Mucosa of rectum (tissue), 2 donors: ENCODE measurements at regions not wholly inside any gene's neighbourhood (a gene's known extent, or its start where the extent isn't known, plus 50 kb on each side); places are given as distances from the start of the nearest gene placed in this dataset.

Experiments
- H3K27ac ChIP-seq, 2 donors: one replicate each; pipeline ENCODE4 v1.7.0; 2013; ENCODE audit warnings: inconsistent platforms in 2 of 2, low read depth in 2 of 2, low read length in 2 of 2
- H3K27me3 ChIP-seq, 2 donors: one replicate each; pipeline ENCODE4 v1.7.0; 2013; ENCODE audit warnings: low read length in 2 of 2; ENCODE audit not compliant: control insufficient read depth in 2 of 2, insufficient read depth in 2 of 2
- H3K36me3 ChIP-seq, 2 donors: one replicate each; pipeline ENCODE4 v1.7.0; 2013; ENCODE audit warnings: low read length in 2 of 2; ENCODE audit not compliant: control insufficient read depth in 2 of 2, insufficient read depth in 2 of 2
- H3K4me1 ChIP-seq, 2 donors: one replicate each; pipeline ENCODE4 v1.7.0; 2013; ENCODE audit warnings: low read length in 2 of 2, mild to moderate bottlenecking in 1 of 2; ENCODE audit not compliant: control insufficient read depth in 2 of 2, insufficient read depth in 2 of 2
- H3K4me3 ChIP-seq, 2 donors: one replicate each; pipeline ENCODE4 v1.7.0; 2013; ENCODE audit warnings: low read length in 2 of 2
- H3K9ac ChIP-seq, 2 donors: one replicate each; pipeline ENCODE4 v1.7.0; 2013; ENCODE audit warnings: low read length in 2 of 2, low read depth in 1 of 2, mild to moderate bottlenecking in 1 of 2
- H3K9me3 ChIP-seq, 2 donors: one replicate each; pipeline ENCODE4 v1.7.0; 2013; ENCODE audit warnings: low read length in 2 of 2; ENCODE audit not compliant: control insufficient read depth in 2 of 2
- donor health status: healthy.
- donor health status: Normal muscosa, but diverticular disease.

- Histone ChIP-seq H3K27ac (no peak overlapping the region), H3K27me3 (peaks cover 10 to 19% of the 10 kb centered on the region in 2 donors), H3K9ac (no peak overlapping the region), H3K4me3 (no peak overlapping the region), H3K36me3 (no peaks in the 10 kb centered on the region), H3K4me1 (no peaks in the 10 kb centered on the region), H3K9me3 (no peaks in the 10 kb centered on the region)
These were observed 170.0 kb downstream of the GPX5 start for GRCh38 chr6:28695715-28696114.

GRCh38 chr6:28696167-28696566 is 170.5 kb downstream of the GPX5 start:
- Histone ChIP-seq H3K27me3 (peaks cover 10 to 19% of the 10 kb centered on the region in 2 donors), H3K36me3 (no peaks in the 10 kb centered on the region)

GRCh38 chr6:28696682-28697081 is 171.0 kb downstream of the GPX5 start:
- H3K27ac ChIP-seq, result no peak overlapping the region
- no peak overlapping the region for H3K4me3 ChIP-seq
- no peak overlapping the region for H3K9ac ChIP-seq
- H3K36me3 ChIP-seq, result no peaks in the 10 kb centered on the region
- no peaks in the 10 kb centered on the region for H3K9me3 ChIP-seq
- peaks cover 10 to 19% of the 10 kb centered on the region in 2 donors for H3K27me3 ChIP-seq
- no peaks in the 10 kb centered on the region for H3K4me1 ChIP-seq

More at GRCh38 chr6:28696167-28696566, 170.5 kb downstream of the GPX5 start:
- Histone ChIP-seq H3K4me3 (no peak overlapping the region), H3K9me3 (no peaks in the 10 kb centered on the region), H3K9ac (no peak overlapping the region), H3K27ac (no peak overlapping the region), H3K4me1 (no peaks in the 10 kb centered on the region)

GRCh38 chr6:28707387-28708282 is 182.0 kb downstream of the GPX5 start:
- Histone ChIP-seq H3K4me1 (no peaks in the 10 kb centered on the region), H3K9me3 (no peaks in the 10 kb centered on the region), H3K36me3 (no peaks in the 10 kb centered on the region), H3K27me3 (peaks cover 0 to 6% of the 10 kb centered on the region in 2 donors), H3K4me3 (no peak overlapping the region), H3K27ac (no peak overlapping the region), H3K9ac (no peak overlapping the region)

DNA sequence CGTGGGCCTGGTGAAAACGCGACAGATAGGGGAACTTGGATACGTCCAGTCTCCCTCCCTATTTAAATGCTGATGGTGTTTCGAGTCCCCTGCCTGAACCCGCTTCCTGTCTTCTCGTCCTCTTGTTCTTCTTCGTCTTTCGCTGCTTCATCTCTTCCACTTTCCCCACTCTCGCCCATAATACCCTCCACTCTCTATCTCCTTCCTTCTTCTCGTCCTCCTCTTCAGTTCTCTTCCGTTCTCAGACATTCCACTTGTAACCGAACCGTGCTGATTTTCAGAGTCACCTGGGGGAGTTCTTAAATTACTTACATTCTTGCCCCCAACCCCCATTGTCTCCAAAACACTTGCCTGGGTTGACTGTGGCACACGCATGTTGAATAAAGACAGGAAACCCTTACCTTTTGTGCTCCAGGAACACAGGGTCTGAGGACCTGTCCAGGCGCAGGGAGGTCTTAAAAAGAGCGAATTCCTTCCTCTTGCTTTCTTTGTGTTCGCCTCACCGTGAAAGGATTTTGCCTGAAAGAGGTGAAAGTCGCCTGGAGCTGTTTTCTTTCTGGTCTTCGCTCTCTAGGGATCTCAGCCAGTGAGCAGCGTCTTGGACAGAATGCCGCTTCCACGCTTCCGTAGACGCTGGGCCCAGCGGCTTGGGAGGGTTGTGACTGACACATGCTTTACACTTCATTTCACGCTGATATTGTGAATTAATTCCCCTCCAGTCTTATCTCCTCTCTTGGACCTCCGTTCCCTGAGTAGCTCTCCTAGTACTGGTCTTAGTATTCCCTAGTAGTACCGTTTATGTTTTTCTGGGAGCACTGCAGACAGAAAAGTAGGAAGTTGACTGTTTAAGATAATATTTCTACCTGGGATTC is 184.0 kb downstream of the GPX5 start:
- no peak overlapping the region for H3K9ac ChIP-seq
- no peaks in the 10 kb centered on the region for H3K4me1 ChIP-seq
- no peak overlapping the region for H3K27ac ChIP-seq
- no peak overlapping the region for H3K4me3 ChIP-seq
- H3K36me3 ChIP-seq, result no peaks in the 10 kb centered on the region
- peaks cover 0 to 3% of the 10 kb centered on the region in 2 donors for H3K27me3 ChIP-seq
- no peaks in the 10 kb centered on the region for H3K9me3 ChIP-seq

GRCh38 chr6:28710466-28711191 is 184.9 kb downstream of the GPX5 start:
- no peaks in the 10 kb centered on the region for H3K9me3 ChIP-seq
- H3K9ac ChIP-seq, result no peak overlapping the region
- H3K4me3 ChIP-seq, result no peak overlapping the region
- H3K27me3 ChIP-seq, result peaks cover 0 to 3% of the 10 kb centered on the region in 2 donors
- no peak overlapping the region for H3K27ac ChIP-seq
- H3K36me3 ChIP-seq, result no peaks in the 10 kb centered on the region
- H3K4me1 ChIP-seq, result no peaks in the 10 kb centered on the region

DNA sequence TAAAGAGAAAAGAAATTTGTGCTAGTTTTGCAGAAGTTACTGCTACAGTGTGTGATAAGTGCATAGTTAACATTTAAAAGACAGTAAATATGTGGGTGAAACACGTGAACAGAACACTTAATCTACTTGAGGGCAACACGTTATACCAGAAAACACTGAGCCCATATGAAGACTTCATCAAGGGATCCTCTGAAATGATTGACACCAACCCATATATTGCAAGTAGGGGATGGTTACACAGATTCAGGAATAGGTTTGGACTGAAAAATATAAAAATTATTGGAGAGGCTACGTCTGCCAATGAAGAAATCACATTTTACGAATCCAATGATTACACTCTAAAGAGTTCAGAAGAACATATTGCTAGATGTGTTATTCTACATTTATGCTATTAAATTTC is 185.6 kb downstream of the GPX5 start:
- no peaks in the 10 kb centered on the region for H3K9me3 ChIP-seq
- H3K4me1 ChIP-seq, result no peaks in the 10 kb centered on the region
- H3K4me3 ChIP-seq, result no peak overlapping the region
- peaks cover 0 to 3% of the 10 kb centered on the region in 2 donors for H3K27me3 ChIP-seq
- no peak overlapping the region for H3K27ac ChIP-seq
- no peaks in the 10 kb centered on the region for H3K36me3 ChIP-seq
- no peak overlapping the region for H3K9ac ChIP-seq

- H3K36me3 ChIP-seq, result no peaks in the 10 kb centered on the region
- no peaks in the 10 kb centered on the region for H3K9me3 ChIP-seq
- H3K4me3 ChIP-seq, result no peak overlapping the region
- no peaks in the 10 kb centered on the region for H3K4me1 ChIP-seq
- peaks cover 0 to 3% of the 10 kb centered on the region in 2 donors for H3K27me3 ChIP-seq
- no peak overlapping the region for H3K9ac ChIP-seq
- no peak overlapping the region for H3K27ac ChIP-seq
These were observed 186.2 kb downstream of the GPX5 start for GRCh38 chr6:28711788-28712341.

- no peak overlapping the region for H3K9ac ChIP-seq
- no peak overlapping the region for H3K4me3 ChIP-seq
- H3K27ac ChIP-seq, result no peak overlapping the region
- no peaks in the 10 kb centered on the region for H3K4me1 ChIP-seq
- H3K9me3 ChIP-seq, result no peaks in the 10 kb centered on the region
- H3K36me3 ChIP-seq, result no peaks in the 10 kb centered on the region
- peaks cover 0 to 3% of the 10 kb centered on the region in 2 donors for H3K27me3 ChIP-seq
These were observed 187.3 kb downstream of the GPX5 start for GRCh38 chr6:28712982-28713381.
